ENCODE measurements at regions not wholly inside any gene's neighbourhood (a gene's known extent, or its start where the extent isn't known, plus 50 kb on each side); places are given as distances from the start of the nearest gene placed in this dataset.

- TF ChIP-seq CTCF (IDR thresholded peaks at IDR 0.05) (no peak), POLR2A (IDR thresholded peaks at IDR 0.05) (no peak)
Measured at GRCh38 chr6:8930009-8930408, 494.7 kb upstream of the SLC35B3 start.

Data from vagina (tissue), 2 donors.